Chondrocyte (in vitro differentiated cells): ENCODE measurements at regions not wholly inside any gene's neighbourhood (a gene's known extent, or its start where the extent isn't known, plus 50 kb on each side); places are given as distances from the start of the nearest gene placed in this dataset.

Source experiments
- DNase-seq: peaks from one replicate; pipeline ENCODE4 v3.0.0; 2021; ENCODE audit warnings: mixed read lengths, low spot score
- H3K27ac Mint-ChIP-seq: one replicate; pipeline ENCODE4 v1.8.0; 2021; ENCODE audit warnings: mild to moderate bottlenecking, moderate library complexity, mixed read lengths; ENCODE audit not compliant: unreplicated experiment
- H3K27me3 Mint-ChIP-seq: 2 replicates; pipeline ENCODE4 v1.8.0; 2021; ENCODE audit warnings: low read depth, mixed read lengths
- H3K36me3 Mint-ChIP-seq: 2 replicates; pipeline ENCODE4 v1.8.0; 2021; ENCODE audit warnings: low read depth, mixed read lengths
- H3K4me1 Mint-ChIP-seq: 2 replicates; pipeline ENCODE4 v1.8.0; 2021; ENCODE audit warnings: low read depth, mild to moderate bottlenecking, mixed read lengths
- H3K4me3 Mint-ChIP-seq: one replicate; pipeline ENCODE4 v1.8.0; 2021; ENCODE audit warnings: mild to moderate bottlenecking, moderate library complexity, mixed read lengths; ENCODE audit not compliant: unreplicated experiment
- H3K9me3 Mint-ChIP-seq: 2 replicates; pipeline ENCODE4 v1.8.0; 2021; ENCODE audit warnings: low read depth, mixed read lengths
- CTCF ChIP-seq: fragments of 200-600 bp; sonication (generic); IDR thresholded peaks from 2 replicates; pipeline ENCODE4 v1.5.0; 2021; ENCODE audit warnings: antibody characterized with exemption, mild to moderate bottlenecking, moderate library complexity

GRCh38 chr18:61076986-61077385 lies 256.2 kb upstream of the CDH20 start:
- Mint-ChIP-seq H3K9me3 (no peaks in the 10 kb centered on the region), H3K36me3 (no peaks in the 10 kb centered on the region), H3K4me3 (no peak overlapping the region), H3K4me1 (no peaks in the 10 kb centered on the region), H3K27me3 (peaks cover 18% of the 10 kb centered on the region), H3K27ac (no peak overlapping the region)
- DNase-seq, result no peak
- TF ChIP-seq CTCF, result no peak

GRCh38 chr18:61079714-61080113 lies 253.5 kb upstream of the CDH20 start:
- H3K4me1 Mint-ChIP-seq, result no peaks in the 10 kb centered on the region
- no peak overlapping the region for H3K27ac Mint-ChIP-seq
- H3K4me3 Mint-ChIP-seq, result no peak overlapping the region
- TF ChIP-seq CTCF, result no peak
- no peaks in the 10 kb centered on the region for H3K9me3 Mint-ChIP-seq
- no peak for DNase-seq
- H3K27me3 Mint-ChIP-seq, result peaks cover 21% of the 10 kb centered on the region
- no peaks in the 10 kb centered on the region for H3K36me3 Mint-ChIP-seq

GRCh38 chr18:61080954-61081528 lies 252.2 kb upstream of the CDH20 start:
- Mint-ChIP-seq H3K4me1 (no peaks in the 10 kb centered on the region), H3K4me3 (no peak overlapping the region), H3K27me3 (peaks cover 23% of the 10 kb centered on the region), H3K9me3 (no peaks in the 10 kb centered on the region), H3K36me3 (no peaks in the 10 kb centered on the region), H3K27ac (no peak overlapping the region)
- DNase-seq, result no peak
- no peak for TF ChIP-seq CTCF

- H3K36me3 Mint-ChIP-seq, result no peaks in the 10 kb centered on the region
- no peak overlapping the region for H3K27ac Mint-ChIP-seq
- no peaks in the 10 kb centered on the region for H3K4me1 Mint-ChIP-seq
- TF ChIP-seq CTCF, result no peak
- H3K9me3 Mint-ChIP-seq, result no peaks in the 10 kb centered on the region
- H3K27me3 Mint-ChIP-seq, result peaks cover 28% of the 10 kb centered on the region
- no peak overlapping the region for H3K4me3 Mint-ChIP-seq
- no peak for DNase-seq
Measured at GRCh38 chr18:61082976-61083630, 250.1 kb upstream of the CDH20 start.

- H3K27me3 Mint-ChIP-seq, result peaks cover 22% of the 10 kb centered on the region
- H3K36me3 Mint-ChIP-seq, result no peaks in the 10 kb centered on the region
- no peak for DNase-seq
- H3K9me3 Mint-ChIP-seq, result no peaks in the 10 kb centered on the region
- no peak for TF ChIP-seq CTCF
- H3K27ac Mint-ChIP-seq, result no peak overlapping the region
- H3K4me3 Mint-ChIP-seq, result no peak overlapping the region
- H3K4me1 Mint-ChIP-seq, result no peaks in the 10 kb centered on the region
Measured at GRCh38 chr18:61085036-61085435, 248.2 kb upstream of the CDH20 start.
